Lower leg skin (tissue), 4 donors: ENCODE measurements at regions not wholly inside any gene's neighbourhood (a gene's known extent, or its start where the extent isn't known, plus 50 kb on each side); places are given as distances from the start of the nearest gene placed in this dataset.

Source experiments
- DNase-seq, 2 donors: peaks; one replicate each; pipeline ENCODE4 v3.0.0-alpha.2; 2019; ENCODE audit warnings: low spot score in 2 of 2
- H3K4me3 ChIP-seq: fragments of 200-600 bp; sonication (generic); 2 replicates; pipeline ENCODE4 v1.5.1; 2017; ENCODE audit warnings: mild to moderate bottlenecking, low read depth; ENCODE audit not compliant: poor library complexity, severe bottlenecking
- CTCF ChIP-seq, 3 donors: fragments of 450-650 bp; IDR thresholded peaks; one replicate each; pipeline ENCODE4 v1.5.1; 2016; ENCODE audit warnings: antibody characterized with exemption in 3 of 3, mild to moderate bottlenecking in 3 of 3, moderate library complexity in 2 of 3
- POLR2A ChIP-seq, 2 donors: fragments of 450-650 bp; IDR thresholded peaks; one replicate each; pipeline ENCODE4 v1.6.1; 2016 to 2017; ENCODE audit warnings: antibody characterized with exemption in 2 of 2, mild to moderate bottlenecking in 1 of 2, moderate library complexity in 1 of 2
- WGBS, 2 donors: methylation state at CpG; one replicate each; pipeline ENCODE4 v1.1.5; 2018; 5-methylcytosine and 5-hydroxymethylcytosine counted together
- intact Hi-C: fragments of 100-400 bp; cut with DNase I; formaldehyde crosslinking; loops from one replicate; pipeline ENCODE4 v1.15.0; 2023; ENCODE audit warnings: low total_unique reads

GRCh38 chr10:78535716-78536218 lies 502.1 kb downstream of the RPS24 start:
- intact Hi-C loops = no loop called here
- no peak for TF ChIP-seq CTCF (IDR thresholded peaks at IDR 0.05)
- no peak for TF ChIP-seq POLR2A (IDR thresholded peaks at IDR 0.05)
- 89 to 90% methylated on average over 4 of the region's 4 CpGs for WGBS, 2 donors
- peak in 1 of 2 donors; percentile 28 for DNase-seq
- H3K4me3 ChIP-seq = no peak overlapping the region

- TF ChIP-seq CTCF (IDR thresholded peaks at IDR 0.05) = no peak
- TF ChIP-seq POLR2A (IDR thresholded peaks at IDR 0.05) = no peak
- no peak overlapping the region for H3K4me3 ChIP-seq
- 91 to 96% methylated on average over 5 of the region's 5 CpGs for WGBS, 2 donors
- DNase-seq = peak in 1 of 2 donors; percentile 37
- intact Hi-C loops = no loop called here
These were observed 503.4 kb downstream of the RPS24 start for GRCh38 chr10:78537018-78537417.

DNA sequence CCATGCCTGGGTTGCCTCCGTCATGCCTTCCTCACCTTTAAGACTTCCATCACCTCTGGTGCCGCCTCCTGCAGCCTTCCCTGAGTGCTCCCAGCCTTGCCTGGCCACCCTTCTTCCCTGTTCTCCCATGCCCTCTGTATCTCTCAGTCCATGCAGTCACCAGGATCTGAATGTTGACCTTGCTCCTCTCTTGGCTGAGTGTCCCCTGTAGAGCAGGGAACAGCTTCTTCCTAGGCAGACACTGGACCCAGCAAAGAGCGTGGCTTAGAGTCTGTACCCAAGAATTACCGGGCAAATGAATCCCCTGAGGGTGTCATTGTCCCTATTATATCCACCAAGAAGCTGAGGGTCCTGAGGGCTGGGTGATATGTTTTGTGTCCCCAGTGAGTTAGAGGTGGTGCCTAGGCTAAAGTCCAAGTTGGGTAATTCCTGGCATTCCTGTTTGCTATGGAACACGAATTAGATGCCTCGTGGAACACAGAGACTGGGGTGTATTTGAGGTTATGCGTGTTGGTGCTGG lies 505.6 kb downstream of the RPS24 start:
- TF ChIP-seq POLR2A (IDR thresholded peaks at IDR 0.05) (no peak), CTCF (IDR thresholded peaks at IDR 0.05) (no peak)
- intact Hi-C loops = no loop called here
- DNase-seq = peak in 1 of 2 donors; percentile 64
- H3K4me3 ChIP-seq = no peak overlapping the region
- WGBS, 2 donors = 62 to 71% methylated on average over 7 of the region's 7 CpGs

DNA sequence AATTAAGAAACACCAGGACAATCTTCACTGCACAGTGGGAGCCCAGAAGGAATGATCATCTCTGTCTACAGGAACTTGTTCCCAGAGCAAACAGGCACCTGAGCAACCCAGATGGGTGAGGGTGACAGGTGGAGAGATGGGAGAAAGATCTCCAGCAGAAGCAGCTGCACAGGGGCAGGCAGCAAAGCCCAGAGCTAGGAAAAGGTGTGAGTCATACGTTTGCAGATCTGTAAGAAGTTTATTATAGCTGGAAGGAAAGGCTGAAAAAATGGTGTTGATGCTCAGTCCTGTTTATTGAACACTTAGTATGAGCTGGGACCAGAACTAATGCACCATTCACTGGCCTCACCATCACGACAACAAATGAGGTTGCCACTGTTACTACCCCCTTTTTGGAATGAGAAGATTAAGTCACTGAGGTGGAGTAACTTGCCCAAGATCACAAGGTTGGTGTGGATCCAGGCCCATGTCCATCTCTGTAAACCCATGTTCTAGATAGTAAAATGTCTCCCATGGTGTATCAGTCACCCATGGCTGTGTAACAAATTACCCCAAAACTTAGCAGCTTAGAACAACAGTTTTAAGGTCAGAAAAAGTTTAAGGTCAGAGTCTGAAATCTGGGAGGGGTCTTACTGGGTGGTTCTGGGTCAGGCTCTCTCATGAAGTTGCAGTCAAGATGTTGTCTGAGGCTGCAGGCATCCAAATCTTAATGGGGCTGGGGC lies 506.9 kb downstream of the RPS24 start:
- H3K4me3 ChIP-seq = no peak overlapping the region
- WGBS, 2 donors = 74 to 77% methylated on average over 2 of the region's 2 CpGs
- intact Hi-C loops = no loop called here
- TF ChIP-seq CTCF (IDR thresholded peaks at IDR 0.05) (no peak), POLR2A (IDR thresholded peaks at IDR 0.05) (no peak)
- peak in 1 of 2 donors; percentile 31 for DNase-seq

DNA sequence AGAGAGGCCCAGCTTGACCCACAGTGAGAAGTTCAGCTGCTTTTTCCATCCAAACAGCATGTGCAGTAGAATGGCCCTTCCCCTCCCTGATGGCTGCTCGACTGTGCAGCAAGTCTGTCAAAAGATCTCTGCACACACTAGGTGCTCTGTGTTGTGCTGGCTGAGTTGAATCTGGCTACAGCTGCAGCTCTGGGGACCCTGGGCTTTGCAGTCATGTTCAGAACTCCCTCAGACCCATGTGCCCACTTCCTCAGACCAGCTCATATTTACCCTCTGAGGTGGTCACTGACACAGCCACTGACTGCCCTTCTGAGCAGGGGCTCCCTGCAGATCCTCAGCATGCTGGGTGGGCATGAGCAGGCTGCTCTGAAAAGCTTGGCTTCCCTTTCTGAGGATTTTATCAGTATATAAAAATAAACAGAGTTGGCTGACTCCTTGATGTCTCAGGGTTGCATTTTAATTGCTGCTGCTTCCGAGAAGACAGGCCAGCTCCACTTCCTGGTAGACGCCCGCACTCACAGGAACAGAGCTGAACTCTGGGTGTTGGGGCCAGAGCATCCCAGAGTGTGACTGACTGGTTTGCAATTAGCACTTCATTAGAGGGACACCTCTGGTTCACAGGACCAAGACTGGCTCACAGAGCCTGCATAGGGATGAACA lies 507.9 kb downstream of the RPS24 start:
- WGBS, 2 donors = 34 to 46% methylated on average over 4 of the region's 4 CpGs
- peak in 1 of 2 donors; percentile 85 for DNase-seq
- H3K4me3 ChIP-seq = no peak overlapping the region
- TF ChIP-seq CTCF (IDR thresholded peaks at IDR 0.05) = no peak
- no peak for TF ChIP-seq POLR2A (IDR thresholded peaks at IDR 0.05)
- intact Hi-C loops = no loop called here
